K562 (cell line): ENCODE measurements at regions not wholly inside any gene's neighbourhood (a gene's known extent, or its start where the extent isn't known, plus 50 kb on each side); places are given as distances from the start of the nearest gene placed in this dataset.

Experiments
- ATAC-seq: fragments of 200-7000 bp; cut with Tn5 transposase; 3 replicates; pipeline ENCODE4 v1.9.1; 2020; ENCODE audit warnings: moderate library complexity
- BruUV-seq: library from RNA; stranded (reverse); fragments of 400-500 nt; replicated peaks from 2 replicates; lab custom pipeline; 2021; lab: Mats Ljungman, UMichigan
- CTCF ChIA-PET: fragments of 300-600 bp; formaldehyde crosslinking; extraction: SDS; loops from one replicate; lab custom pipeline; 2021; ENCODE audit warnings: low intra/inter-chr PET ratio; lab: Yijun Ruan, JAX
- POLR2A ChIA-PET: fragments of 300-600, 350-650 bp; sonication (Branson Sonifier 250); formaldehyde crosslinking; extraction: SDS; loops from one replicate; lab custom pipeline; 2021; ENCODE audit warnings: antibody characterized with exemption, inconsistent platforms; lab: Yijun Ruan, JAX
- DNase-seq, 4 experiments: peaks; one replicate each; pipeline versions ENCODE4 v3.0.0 to v3.0.0-alpha.2; 2011 to 2018; ENCODE audit warnings: low spot score in 3 of 4, mixed read lengths in 3 of 4; ENCODE audit errors: extremely low read depth in 1 of 4
- FAIRE-seq: peaks from 2 replicates; lab custom pipeline; 2011; peaks lifted over from hg19 to GRCh38; lab: Jason Lieb, UNC
- H2AFZ ChIP-seq: 2 replicates; pipeline ENCODE4 v1.6.0; 2011; ENCODE audit warnings: low read depth, low read length, control low read depth, inconsistent platforms
- H3K27ac ChIP-seq: fragments of 200-600 bp; 3 replicates; pipeline ENCODE4 v1.8.0; 2011; ENCODE audit warnings: low read depth, mild to moderate bottlenecking, control low read depth, inconsistent platforms, low read length, moderate library complexity, mixed read lengths; ENCODE audit errors: extremely low read depth
- H3K27me3 ChIP-seq, 2 experiments: fragments of 300-600 bp in 1 of 2; 2 replicates in 1 of 2; 3 replicates in 1 of 2; pipeline versions ENCODE4 v1.6.0 to v1.8.0; 2011; ENCODE audit warnings: inconsistent platforms in 2 of 2, low read length in 2 of 2, mild to moderate bottlenecking in 1 of 2, mixed read lengths in 1 of 2, moderate library complexity in 1 of 2; ENCODE audit not compliant: control insufficient read depth in 2 of 2, insufficient read depth in 2 of 2
- H3K36me3 ChIP-seq: fragments of 300-600 bp; 3 replicates; pipeline ENCODE4 v1.8.0; 2011; ENCODE audit warnings: mild to moderate bottlenecking, low read length, inconsistent platforms; ENCODE audit not compliant: control insufficient read depth, insufficient read depth
- H3K4me1 ChIP-seq, 2 experiments: fragments of 200-600 bp in 1 of 2; replicated peaks in 1 of 2; 2 replicates in 1 of 2; 3 replicates in 1 of 2; pipeline versions ENCODE4 v1.5.1 to v1.8.0; 2011; ENCODE audit warnings: inconsistent platforms in 2 of 2, low read length in 2 of 2, mild to moderate bottlenecking in 1 of 2, mixed read lengths in 1 of 2, moderate library complexity in 1 of 2; ENCODE audit not compliant: control insufficient read depth in 2 of 2, insufficient read depth in 2 of 2
- H3K4me2 ChIP-seq: 2 replicates; pipeline ENCODE4 v1.6.1; 2011; ENCODE audit warnings: low read length, control low read depth, inconsistent platforms, mixed read lengths; ENCODE audit not compliant: insufficient read depth
- H3K4me3 ChIP-seq: fragments of 200-600 bp; sonication (generic), shearing (Covaris generic); 2 replicates; pipeline ENCODE4 v1.5.1; 2016; ENCODE audit warnings: control low read depth, inconsistent platforms
- H3K79me2 ChIP-seq: fragments of 200-600 bp; 3 replicates; pipeline ENCODE4 v1.8.0; 2011; ENCODE audit warnings: low read length, inconsistent platforms; ENCODE audit not compliant: control insufficient read depth, insufficient read depth
- H3K9ac ChIP-seq, 2 experiments: 2 replicates each; pipeline versions ENCODE4 v1.6.0 to v1.6.1; 2011; ENCODE audit warnings: low read depth in 2 of 2, low read length in 2 of 2, control low read depth in 1 of 2, inconsistent platforms in 1 of 2, mild to moderate bottlenecking in 1 of 2, mixed read lengths in 1 of 2; ENCODE audit not compliant: insufficient read depth in 1 of 2
- H3K9me1 ChIP-seq: one replicate; pipeline ENCODE4 v1.6.0; 2011; ENCODE audit warnings: inconsistent platforms, mild to moderate bottlenecking, low read length, moderate library complexity; ENCODE audit not compliant: control insufficient read depth, insufficient read depth
- H3K9me3 ChIP-seq: replicated peaks from 2 replicates; pipeline ENCODE4 v1.5.1; 2011; ENCODE audit warnings: low read depth, low read length, inconsistent platforms; ENCODE audit not compliant: control insufficient read depth, insufficient read depth
- H4K20me1 ChIP-seq: replicated peaks from 2 replicates; pipeline ENCODE4 v1.6.1; 2011; ENCODE audit warnings: low read length, inconsistent platforms, mixed read lengths; ENCODE audit not compliant: control insufficient read depth, insufficient read depth
- GATAD2B ChIP-seq: fragments of 450-650 bp; IDR thresholded peaks from 2 replicates; pipeline ENCODE4 v1.6.1; 2017; ENCODE audit warnings: mild to moderate bottlenecking, borderline replicate concordance
- L3MBTL2 ChIP-seq: fragments of 450-650 bp; IDR thresholded peaks from 2 replicates; pipeline ENCODE4 v1.6.1; 2016; ENCODE audit warnings: mild to moderate bottlenecking, moderate library complexity
- NELFE ChIP-seq: IDR thresholded peaks from 2 replicates; pipeline ENCODE4 v1.6.1; 2011; ENCODE audit warnings: mild to moderate bottlenecking; ENCODE audit not compliant: insufficient read depth, insufficient read length
- POLR2H ChIP-seq: IDR thresholded peaks from 2 replicates; pipeline ENCODE4 v1.6.1; 2016; ENCODE audit warnings: missing genetic modification characterization, low read depth, mild to moderate bottlenecking, control low read depth, missing compliant biosample characterization, moderate library complexity
- RHOXF2B ChIP-seq: fragments of 250-450 bp; sonication (Bioruptor Pico); conservative IDR thresholded peaks from 2 replicates; pipeline ENCODE4 v1.5.1; 2021
- TAF1 ChIP-seq: IDR thresholded peaks from 2 replicates; pipeline ENCODE4 v1.6.1; 2011; ENCODE audit warnings: mild to moderate bottlenecking, low read length, moderate library complexity; ENCODE audit not compliant: insufficient read depth, control insufficient read depth, severe bottlenecking; ENCODE audit errors: extremely low read depth
- TCFL5 ChIP-seq: fragments of 250-450 bp; sonication (Bioruptor Pico); conservative IDR thresholded peaks from 2 replicates; pipeline ENCODE4 v1.6.1; 2021; ENCODE audit warnings: mild to moderate bottlenecking, moderate library complexity, matching md5 sums
- ZNF212 ChIP-seq: fragments of 450-650 bp; formaldehyde crosslinking; IDR thresholded peaks from 2 replicates; pipeline ENCODE4 v1.4.0; 2020; ENCODE audit warnings: mild to moderate bottlenecking
- WGBS: fragments of 100-300 bp; shearing (Covaris generic); methylation state at CpG from one replicate; pipeline ENCODE4 v1.1.6; 2016; ENCODE audit warnings: low coverage, mixed read lengths; ENCODE audit not compliant: insufficient coverage; ENCODE audit errors: missing lambda C conversion rate; 5-methylcytosine and 5-hydroxymethylcytosine counted together
- in situ Hi-C: fragments of 300-500 bp; cut with MboI; formaldehyde crosslinking; loops from 4 replicates; pipeline ENCODE4 v1.15.0; 2018; ENCODE audit warnings: inconsistent platforms, mixed read lengths
- intact Hi-C: fragments of 100-400 bp; cut with micrococcal nuclease; formaldehyde crosslinking; loops from 2 replicates; pipeline ENCODE4 v1.14.2; 2022

DNA sequence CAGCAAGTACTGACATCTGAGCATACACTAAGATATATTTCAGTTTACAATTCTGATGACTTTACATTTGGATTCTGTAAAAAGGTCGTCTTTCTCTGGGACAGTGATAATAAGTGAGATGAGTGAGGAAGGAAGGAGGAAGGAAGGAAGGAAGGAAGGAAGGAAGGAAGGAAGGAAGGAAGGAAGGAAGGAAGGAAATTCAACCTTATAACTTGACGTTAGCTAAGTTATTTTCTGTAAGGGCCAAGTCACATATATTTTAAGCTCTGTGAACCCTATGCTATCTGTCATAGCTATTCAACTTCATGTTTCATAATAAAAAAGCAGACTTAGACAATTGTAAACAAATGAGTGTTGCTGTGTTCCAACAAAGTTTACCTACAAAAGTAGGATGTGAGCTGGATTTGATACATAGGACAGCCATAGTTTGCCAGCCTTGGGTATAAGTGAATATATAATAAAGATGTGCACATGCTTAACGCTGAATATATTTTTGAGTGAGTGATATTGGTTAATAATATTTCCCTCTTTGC, 753.0 kb upstream of the NDST4 start:
- no peak for ATAC-seq
- no peaks in the 10 kb centered on the region for H3K9me3 ChIP-seq
- H3K79me2 ChIP-seq: no peaks in the 10 kb centered on the region
- no peak overlapping the region for H2AFZ ChIP-seq
- H3K4me3 ChIP-seq: no peak overlapping the region
- H3K9me1 ChIP-seq: no peaks in the 10 kb centered on the region
- WGBS: 8% methylated on average over 3 of the region's 3 CpGs
- ChIA-PET POLR2A (no interaction called here), CTCF (no interaction called here)
- no peaks in the 10 kb centered on the region for H4K20me1 ChIP-seq
- no peaks in the 10 kb centered on the region for H3K4me1 ChIP-seq
- DNase-seq: no peak
- no peak overlapping the region for H3K4me2 ChIP-seq
- H3K27ac ChIP-seq: no peak overlapping the region
- intact Hi-C loops (no loop called here), in situ Hi-C loops (loop anchor here (10.0 kb wide), 1 partner anchor 1648 kb away; no protein-coding TSS in a partner anchor)
- TF ChIP-seq RHOXF2B (no peak), TAF1 (no peak), L3MBTL2 (no peak), TCFL5 (CRISPR knock-in tag) (no peak), GATAD2B (no peak), NELFE (no peak), POLR2H (tag) (no peak), ZNF212 (no peak)
- no peak for FAIRE-seq
- H3K9ac ChIP-seq: no peak overlapping the region
- no TSS peak for BruUV-seq
- no peaks in the 10 kb centered on the region for H3K36me3 ChIP-seq
- no peaks in the 10 kb centered on the region for H3K27me3 ChIP-seq
